ENCODE measurements at regions not wholly inside any gene's neighbourhood (a gene's known extent, or its start where the extent isn't known, plus 50 kb on each side); places are given as distances from the start of the nearest gene placed in this dataset.

DNA sequence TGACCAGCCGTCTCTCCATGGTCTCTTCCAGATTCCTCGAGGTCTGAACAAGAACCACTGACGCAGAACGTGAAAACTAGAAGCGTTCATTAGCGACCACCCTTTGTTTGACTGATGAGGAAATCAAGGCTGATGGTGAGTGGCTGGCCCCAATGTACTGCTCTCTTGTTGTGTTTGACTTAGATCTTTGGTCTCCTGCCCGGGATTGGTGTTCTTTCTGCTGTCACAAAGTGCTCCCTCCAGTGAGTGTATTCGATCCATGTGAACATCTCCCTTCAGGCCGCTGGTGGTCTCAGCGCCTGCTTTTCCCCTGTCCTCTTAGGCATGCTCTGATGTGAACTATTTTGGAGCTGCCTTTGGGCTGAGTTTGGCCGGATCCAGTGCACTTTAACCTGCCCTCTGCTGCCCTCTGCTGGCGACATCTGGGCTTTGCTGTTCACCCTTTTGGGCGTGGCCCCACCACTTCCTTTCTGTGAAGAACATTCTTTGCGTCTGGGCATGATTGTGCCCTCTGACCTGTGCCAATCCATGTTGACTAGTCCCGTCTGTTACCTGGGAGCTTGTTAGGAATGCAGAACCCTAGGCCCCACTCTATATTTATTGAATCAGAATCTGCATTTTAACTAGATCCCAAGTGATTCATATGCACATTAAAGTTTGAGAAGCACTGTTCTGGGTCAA, 279.1 kb downstream of the TTC6 start:
- no peak overlapping the region for H3K27ac ChIP-seq (ENCODE audit: low read depth, low read length)
- TF ChIP-seq, protein P1, sequence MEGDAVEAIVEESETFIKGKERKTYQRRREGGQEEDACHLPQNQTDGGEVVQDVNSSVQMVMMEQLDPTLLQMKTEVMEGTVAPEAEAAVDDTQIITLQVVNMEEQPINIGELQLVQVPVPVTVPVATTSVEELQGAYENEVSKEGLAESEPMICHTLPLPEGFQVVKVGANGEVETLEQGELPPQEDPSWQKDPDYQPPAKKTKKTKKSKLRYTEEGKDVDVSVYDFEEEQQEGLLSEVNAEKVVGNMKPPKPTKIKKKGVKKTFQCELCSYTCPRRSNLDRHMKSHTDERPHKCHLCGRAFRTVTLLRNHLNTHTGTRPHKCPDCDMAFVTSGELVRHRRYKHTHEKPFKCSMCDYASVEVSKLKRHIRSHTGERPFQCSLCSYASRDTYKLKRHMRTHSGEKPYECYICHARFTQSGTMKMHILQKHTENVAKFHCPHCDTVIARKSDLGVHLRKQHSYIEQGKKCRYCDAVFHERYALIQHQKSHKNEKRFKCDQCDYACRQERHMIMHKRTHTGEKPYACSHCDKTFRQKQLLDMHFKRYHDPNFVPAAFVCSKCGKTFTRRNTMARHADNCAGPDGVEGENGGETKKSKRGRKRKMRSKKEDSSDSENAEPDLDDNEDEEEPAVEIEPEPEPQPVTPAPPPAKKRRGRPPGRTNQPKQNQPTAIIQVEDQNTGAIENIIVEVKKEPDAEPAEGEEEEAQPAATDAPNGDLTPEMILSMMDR (IDR thresholded peaks at IDR 0.05; ENCODE audit: insufficient read depth, low read length, poor library complexity, severe bottlenecking), result peak; percentile 83
- no peak for TF ChIP-seq EZH2phosphoT487 (conservative IDR thresholded peaks at IDR 0.05; ENCODE audit: low read length)
- H3K27me3 ChIP-seq (ENCODE audit: low read length), result no peaks in the 10 kb centered on the region
- peak overlapping the region; percentile 76 for H2AFZ ChIP-seq (ENCODE audit: low read depth, low read length, severe bottlenecking)
- no peak overlapping the region for H3K4me3 ChIP-seq (ENCODE audit: insufficient read depth, low read length, poor library complexity, severe bottlenecking)
- H3F3A ChIP-seq (ENCODE audit: insufficient read depth), result no peaks in the 10 kb centered on the region
- H3K9me3 ChIP-seq (ENCODE audit: insufficient read depth, low read length), result no peaks in the 10 kb centered on the region
- H3K36me3 ChIP-seq (ENCODE audit: low read length), result no peaks in the 10 kb centered on the region
- no peaks in the 10 kb centered on the region for H4K20me1 ChIP-seq (ENCODE audit: low read depth, low read length)
- H3K9ac ChIP-seq (ENCODE audit: low read length), result no peak overlapping the region
- no peaks in the 10 kb centered on the region for H3K79me2 ChIP-seq (ENCODE audit: insufficient read depth, low read length)
- H3K4me2 ChIP-seq (ENCODE audit: low read depth, low read length, poor library complexity, severe bottlenecking), result no peak overlapping the region
- no peaks in the 10 kb centered on the region for H3K9me2 ChIP-seq (replicated peaks; ENCODE audit: insufficient read depth, low read length)

DNA sequence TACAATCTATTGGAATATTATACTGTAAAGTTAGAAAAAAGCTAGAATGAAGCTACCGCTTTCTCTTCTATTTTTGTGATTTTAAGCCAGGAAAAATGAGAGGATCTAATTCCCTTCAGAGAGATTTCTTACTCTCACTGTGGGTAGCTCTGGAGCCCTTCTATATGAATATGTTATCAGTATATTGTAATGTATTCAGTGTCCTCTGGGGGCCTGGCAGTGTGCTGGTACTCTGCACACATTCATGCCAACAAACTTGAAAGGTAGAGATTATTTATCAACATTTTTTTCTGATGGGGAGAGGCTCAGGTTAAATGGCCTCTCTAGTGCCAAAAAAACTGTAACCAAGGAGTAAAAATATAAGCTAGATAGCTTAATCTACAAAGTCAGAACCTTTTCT, 292.8 kb downstream of the TTC6 start:
- no peak overlapping the region for H3K4me3 ChIP-seq (ENCODE audit: insufficient read depth, low read length, poor library complexity, severe bottlenecking)
- no peak overlapping the region for H3K4me2 ChIP-seq (ENCODE audit: low read depth, low read length, poor library complexity, severe bottlenecking)
- H3K9ac ChIP-seq (ENCODE audit: low read length), result no peak overlapping the region
- TF ChIP-seq, protein P1 (IDR thresholded peaks at IDR 0.05; ENCODE audit: insufficient read depth, low read length, poor library complexity, severe bottlenecking), result no peak
- TF ChIP-seq EZH2phosphoT487 (conservative IDR thresholded peaks at IDR 0.05; ENCODE audit: low read length), result no peak
- H4K20me1 ChIP-seq (ENCODE audit: low read depth, low read length), result no peaks in the 10 kb centered on the region
- no peaks in the 10 kb centered on the region for H3K9me3 ChIP-seq (ENCODE audit: insufficient read depth, low read length)
- H2AFZ ChIP-seq (ENCODE audit: low read depth, low read length, severe bottlenecking), result no peak overlapping the region
- no peaks in the 10 kb centered on the region for H3F3A ChIP-seq (ENCODE audit: insufficient read depth)
- no peaks in the 10 kb centered on the region for H3K36me3 ChIP-seq (ENCODE audit: low read length)
- H3K27ac ChIP-seq (ENCODE audit: low read depth, low read length), result no peak overlapping the region
- H3K27me3 ChIP-seq (ENCODE audit: low read length), result no peaks in the 10 kb centered on the region
- H3K9me2 ChIP-seq (replicated peaks; ENCODE audit: insufficient read depth, low read length), result no peaks in the 10 kb centered on the region
- no peaks in the 10 kb centered on the region for H3K79me2 ChIP-seq (ENCODE audit: insufficient read depth, low read length)

DNA sequence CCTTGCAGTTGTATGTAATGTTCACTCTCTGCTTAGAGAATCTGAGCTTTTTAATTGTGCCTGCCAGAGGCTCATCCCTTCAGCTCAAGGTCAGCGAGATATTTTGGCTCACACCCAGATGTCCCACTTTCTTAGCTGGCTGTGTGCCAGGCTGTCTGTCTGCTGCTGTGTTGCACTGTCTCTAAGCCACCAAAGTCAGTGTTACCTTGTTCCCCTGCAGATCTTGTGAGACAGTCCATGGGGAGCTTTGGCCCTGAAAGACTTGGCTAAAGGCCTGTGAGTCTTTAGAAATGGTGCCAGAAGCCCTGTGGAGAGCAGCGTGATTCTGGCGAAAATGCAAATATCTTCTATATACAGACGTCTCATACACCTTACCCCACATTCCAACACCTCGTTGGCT, 293.7 kb downstream of the TTC6 start:
- H3K9ac ChIP-seq (ENCODE audit: low read length), result no peak overlapping the region
- H3K4me2 ChIP-seq (ENCODE audit: low read depth, low read length, poor library complexity, severe bottlenecking), result no peak overlapping the region
- H3K79me2 ChIP-seq (ENCODE audit: insufficient read depth, low read length), result no peaks in the 10 kb centered on the region
- H3F3A ChIP-seq (ENCODE audit: insufficient read depth), result no peaks in the 10 kb centered on the region
- TF ChIP-seq, protein P1 (IDR thresholded peaks at IDR 0.05; ENCODE audit: insufficient read depth, low read length, poor library complexity, severe bottlenecking), result no peak
- TF ChIP-seq EZH2phosphoT487 (conservative IDR thresholded peaks at IDR 0.05; ENCODE audit: low read length), result no peak
- no peaks in the 10 kb centered on the region for H3K9me3 ChIP-seq (ENCODE audit: insufficient read depth, low read length)
- H3K9me2 ChIP-seq (replicated peaks; ENCODE audit: insufficient read depth, low read length), result no peaks in the 10 kb centered on the region
- H3K27me3 ChIP-seq (ENCODE audit: low read length), result no peaks in the 10 kb centered on the region
- no peak overlapping the region for H3K27ac ChIP-seq (ENCODE audit: low read depth, low read length)
- no peak overlapping the region for H3K4me3 ChIP-seq (ENCODE audit: insufficient read depth, low read length, poor library complexity, severe bottlenecking)
- H2AFZ ChIP-seq (ENCODE audit: low read depth, low read length, severe bottlenecking), result no peak overlapping the region
- no peaks in the 10 kb centered on the region for H3K36me3 ChIP-seq (ENCODE audit: low read length)
- no peaks in the 10 kb centered on the region for H4K20me1 ChIP-seq (ENCODE audit: low read depth, low read length)
